HG03571 (cell line): ENCODE measurements at regions not wholly inside any gene's neighbourhood (a gene's known extent, or its start where the extent isn't known, plus 50 kb on each side); places are given as distances from the start of the nearest gene placed in this dataset.
"Not testable (repeated sequence)": the region's sequence is repeated elsewhere in the genome, so short reads cannot be mapped to it uniquely, and the experiment has no call there.

Source experiments
- ATAC-seq: cut with Tn5 transposase; IDR thresholded peaks from one replicate; pipeline ENCODE4 v1.9.1; 2021; ENCODE audit not compliant: unreplicated experiment

DNA sequence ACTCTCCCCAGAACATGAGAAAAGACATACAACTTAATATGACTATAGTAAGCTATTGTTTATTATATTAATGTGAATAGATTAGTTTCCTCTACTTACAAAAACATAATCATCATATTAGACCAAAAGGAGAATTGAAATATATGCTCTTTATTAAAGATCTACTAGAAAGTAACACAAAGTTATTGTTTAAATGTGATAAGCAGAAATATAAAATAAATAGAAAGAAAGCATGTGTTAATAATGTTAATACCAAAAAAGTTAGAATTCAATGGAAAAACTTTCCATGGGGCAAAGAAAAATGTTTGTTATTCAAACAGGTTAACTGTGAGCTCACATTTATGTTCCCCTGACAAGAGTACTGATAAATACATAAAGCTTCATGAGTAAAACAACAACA lies 421.4 kb upstream of the UBE2E3 start:
- no peak for ATAC-seq

GRCh38 chr2:180555391-180555965 lies 424.9 kb upstream of the UBE2E3 start:
- no peak for ATAC-seq

GRCh38 chr2:180554330-180554729 lies 426.1 kb upstream of the UBE2E3 start:
- no peak for ATAC-seq

GRCh38 chr2:180553094-180553715 lies 427.2 kb upstream of the UBE2E3 start:
- no peak for ATAC-seq

DNA sequence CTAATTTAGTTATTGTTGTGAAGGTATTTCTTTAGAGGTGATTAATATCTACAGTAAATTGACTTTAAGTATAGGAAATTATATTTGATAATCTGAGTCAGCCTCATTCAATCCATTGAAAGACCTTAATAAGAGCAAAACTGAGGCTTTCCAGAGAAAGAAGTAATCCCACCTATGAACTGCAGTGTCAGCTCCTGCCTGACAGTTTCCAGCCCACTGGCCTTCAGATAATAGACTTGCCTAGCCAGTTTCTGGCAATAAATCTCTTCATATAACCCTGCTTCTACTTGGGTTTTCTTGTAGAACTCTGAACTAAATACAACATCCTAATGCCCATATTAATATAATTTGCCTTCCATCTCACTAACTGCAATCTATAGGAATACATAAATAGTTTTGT lies 437.9 kb upstream of the UBE2E3 start:
- ATAC-seq, result no peak

DNA sequence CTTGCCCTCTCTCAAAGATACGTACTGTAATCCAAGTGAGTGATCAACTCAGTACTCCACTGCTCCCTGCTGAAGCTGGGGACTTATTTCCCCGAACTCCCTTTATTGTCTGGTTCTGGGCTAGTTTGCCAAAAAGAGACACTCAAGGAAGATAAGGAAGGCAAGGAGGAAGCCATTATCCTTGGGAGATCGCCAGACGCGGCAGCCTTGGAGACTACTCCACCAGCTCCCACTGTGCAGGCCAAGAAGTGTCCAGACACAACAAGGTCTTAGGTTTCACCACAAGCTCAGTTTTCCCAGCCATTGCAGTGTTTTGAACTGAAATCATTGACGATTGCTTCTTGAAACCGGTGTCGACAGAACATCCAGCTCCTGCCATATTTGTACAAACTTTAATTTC lies 439.6 kb upstream of the UBE2E3 start:
- ATAC-seq, result no peak

DNA sequence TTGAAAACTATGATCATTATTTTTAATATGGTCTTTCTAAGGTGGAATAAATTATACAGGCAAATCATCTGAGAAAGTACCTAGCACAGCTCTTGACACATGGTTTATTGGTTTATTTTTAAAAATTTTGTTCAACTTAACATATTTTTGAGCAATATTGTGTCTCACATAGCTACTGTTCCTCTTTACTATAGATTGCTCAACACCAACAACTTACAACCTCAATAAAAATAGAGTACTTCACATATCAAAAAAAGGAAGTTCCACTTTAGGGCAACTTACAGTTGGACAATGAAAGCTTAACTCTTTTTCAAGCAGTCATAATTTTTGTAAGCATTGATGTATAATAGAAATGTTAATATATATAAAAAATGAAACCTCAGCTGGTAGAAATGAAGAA lies 440.9 kb upstream of the UBE2E3 start:
- ATAC-seq, result no peak

DNA sequence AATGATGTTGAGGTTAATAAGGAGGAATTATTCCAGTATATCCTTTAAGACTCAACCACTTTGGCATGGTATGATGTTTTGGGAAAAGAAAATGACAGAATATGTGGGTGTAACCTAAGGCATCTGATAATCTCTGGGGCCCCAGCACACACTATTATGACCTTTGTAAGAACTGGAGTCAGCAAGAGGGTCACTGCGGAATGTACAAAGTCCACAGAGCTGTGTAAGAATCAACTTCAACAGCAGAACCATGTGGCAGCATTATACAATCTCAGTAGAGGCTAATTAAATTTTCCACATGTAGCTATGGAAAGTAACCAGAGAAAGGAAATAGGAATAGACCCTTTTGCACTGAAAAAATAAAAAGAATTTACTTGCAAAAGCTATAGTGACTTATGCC lies 445.1 kb upstream of the UBE2E3 start:
- ATAC-seq, result no peak

DNA sequence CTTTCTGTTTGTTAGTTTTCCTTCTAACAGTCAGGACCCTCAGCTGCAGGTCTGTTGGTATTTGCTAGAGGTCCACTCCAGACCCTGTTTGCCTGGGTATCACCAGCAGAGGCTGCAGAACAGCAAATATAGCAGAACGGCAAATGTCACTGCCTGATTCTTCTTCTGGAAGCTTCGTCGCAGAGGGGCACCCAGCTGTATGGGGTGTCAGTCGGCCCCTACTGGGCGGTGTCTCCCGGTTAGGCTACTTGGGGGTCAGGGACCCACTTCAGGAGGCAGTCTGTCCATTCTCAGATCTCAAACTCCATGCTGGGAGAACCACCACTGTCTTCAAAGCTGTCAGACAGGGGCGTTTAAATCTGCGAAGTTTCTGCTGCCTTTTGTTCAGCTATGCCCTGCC lies 448.6 kb upstream of the UBE2E3 start:
- ATAC-seq, result not testable (repeated sequence)

- ATAC-seq, result no peak
These were observed 455.9 kb upstream of the UBE2E3 start for GRCh38 chr2:180524499-180524898.

DNA sequence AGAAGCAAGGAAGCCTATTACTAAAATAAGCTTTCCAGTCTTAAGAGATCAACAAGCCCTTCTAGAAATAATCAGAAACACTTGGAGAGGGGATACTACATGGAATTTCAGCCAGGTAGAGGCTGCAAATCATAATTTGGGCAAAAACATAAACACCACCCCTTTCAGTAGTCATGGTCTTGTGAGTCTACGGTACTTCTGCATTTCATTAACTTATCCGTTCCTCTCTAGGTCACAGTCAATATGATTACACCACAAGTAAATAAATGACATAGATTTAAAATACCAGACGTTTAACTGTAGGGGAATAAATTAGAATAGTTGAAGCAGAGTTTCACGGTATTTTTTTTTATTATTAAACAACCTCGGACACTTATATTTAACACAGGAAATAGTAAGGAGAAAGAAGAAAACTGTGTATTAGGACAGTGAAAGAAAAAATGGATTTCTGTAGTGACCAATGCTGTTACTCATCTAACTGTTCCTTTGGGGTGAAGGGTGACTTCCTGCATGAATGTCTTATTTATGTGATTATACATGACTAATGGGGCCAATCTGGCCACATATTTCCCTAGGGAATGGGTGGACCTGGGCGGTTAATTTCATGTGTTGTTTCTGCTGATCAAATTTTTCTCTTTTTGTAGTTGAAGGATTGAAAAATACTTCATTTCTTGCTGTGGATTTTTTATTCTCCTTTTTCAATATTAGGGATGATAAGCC lies 456.6 kb upstream of the UBE2E3 start:
- no peak for ATAC-seq

DNA sequence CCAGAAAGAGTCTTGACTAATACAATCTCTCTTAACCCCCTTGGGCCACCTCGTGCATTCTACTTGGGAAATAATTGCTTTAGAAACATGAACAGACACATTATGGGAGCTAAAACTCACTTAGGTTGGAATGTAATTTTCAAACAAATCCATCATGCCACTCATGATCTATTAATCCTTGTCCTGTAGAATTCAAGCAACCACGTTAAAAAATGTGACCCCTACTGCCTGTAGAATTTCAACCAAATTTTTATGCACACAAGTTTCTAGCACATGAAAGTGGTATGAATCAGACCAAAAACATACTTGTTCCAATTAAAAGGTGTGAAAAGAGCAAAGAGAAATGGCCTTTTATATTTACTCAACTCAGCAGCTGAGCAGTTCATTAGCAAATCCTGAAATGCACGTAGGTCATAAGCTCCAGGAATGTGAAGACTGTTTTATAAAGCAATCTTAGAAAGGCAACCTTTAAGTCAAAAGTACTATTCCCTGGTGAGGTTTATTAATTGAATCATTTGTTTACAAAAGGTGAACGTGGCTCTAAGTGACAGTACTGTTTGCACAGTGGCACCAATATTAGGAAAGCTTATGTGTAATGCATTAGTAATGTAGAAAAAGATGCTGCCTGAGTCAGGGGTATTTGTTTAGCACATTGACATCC lies 459.4 kb upstream of the UBE2E3 start:
- ATAC-seq, result no peak

DNA sequence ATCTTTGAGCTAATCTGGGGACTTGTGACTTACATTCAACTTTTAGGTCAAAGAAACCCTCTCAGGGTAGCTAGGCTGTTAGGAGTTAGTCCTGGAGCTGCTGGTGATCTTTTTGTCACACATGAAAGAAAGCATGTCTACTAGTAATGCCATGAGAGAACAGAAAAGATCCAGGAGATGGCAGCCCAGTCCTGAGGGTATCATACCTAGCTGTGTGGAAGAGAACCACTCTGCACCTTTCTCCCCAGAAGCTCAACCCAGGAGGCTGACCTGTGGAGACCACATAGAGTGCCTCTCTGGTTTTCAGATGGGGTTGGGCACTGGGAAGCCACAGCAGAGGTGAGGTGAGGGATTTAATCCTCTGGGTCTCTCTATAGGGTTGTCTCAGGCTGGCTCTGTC lies 460.2 kb upstream of the UBE2E3 start:
- ATAC-seq, result no peak

DNA sequence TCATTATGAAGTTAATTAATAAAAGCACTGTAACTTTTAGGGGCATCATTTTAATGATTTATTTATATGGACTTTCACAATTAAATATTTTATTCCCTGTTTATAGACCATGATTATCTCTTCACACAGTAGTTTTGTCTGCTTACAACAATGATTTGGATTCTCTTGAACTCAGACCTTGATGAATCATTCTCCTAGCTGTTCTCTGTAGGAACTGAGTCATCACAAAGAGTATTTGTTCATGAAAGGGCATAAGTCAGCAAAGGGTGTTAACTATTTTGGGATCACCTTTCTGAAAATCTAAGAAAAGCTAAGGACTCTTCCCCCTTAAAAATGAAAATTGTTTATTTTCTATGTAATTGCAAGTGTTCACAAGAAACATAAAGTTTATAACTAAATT lies 461.1 kb upstream of the UBE2E3 start:
- no peak for ATAC-seq

GRCh38 chr2:180516232-180516631 lies 464.2 kb upstream of the UBE2E3 start:
- ATAC-seq, result no peak

DNA sequence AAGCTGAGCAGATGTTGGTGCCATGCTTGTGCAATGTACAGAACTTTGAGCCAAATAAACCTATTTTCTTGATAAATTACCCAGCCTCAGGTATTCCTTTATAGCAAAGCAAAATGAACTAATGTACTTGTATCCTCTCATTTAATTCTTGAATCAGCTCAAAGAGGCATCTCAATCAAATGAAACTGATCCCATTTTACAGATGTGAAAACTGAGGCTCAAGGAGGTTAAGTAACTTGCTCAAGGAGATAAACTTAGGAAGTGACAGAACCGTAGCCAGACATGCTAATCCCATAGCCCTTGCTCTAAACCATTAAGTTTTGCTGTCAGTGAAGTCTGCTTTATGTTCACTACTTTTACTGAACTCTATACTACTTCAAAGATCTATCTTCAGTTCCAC lies 467.0 kb upstream of the UBE2E3 start:
- ATAC-seq, result no peak

DNA sequence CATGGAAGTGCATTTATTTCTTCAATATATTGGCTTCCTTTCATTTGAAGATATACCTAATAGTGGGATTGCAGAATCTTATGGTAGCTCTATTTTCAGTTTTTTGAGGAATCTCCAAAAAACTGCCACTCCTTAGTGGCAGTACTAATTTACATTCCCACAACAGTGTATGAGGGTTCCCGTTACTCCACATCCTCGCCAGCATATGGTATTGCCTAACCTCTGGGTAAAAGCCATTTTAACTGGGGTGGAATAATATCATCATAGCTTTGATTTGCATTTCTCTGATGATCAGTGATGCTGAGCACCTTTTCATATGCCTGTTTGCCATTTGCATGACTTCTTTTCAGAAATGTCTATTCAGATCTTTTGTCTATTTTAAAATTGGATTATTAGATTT lies 471.9 kb upstream of the UBE2E3 start:
- ATAC-seq, result no peak

- ATAC-seq, result no peak
These were observed 473.4 kb upstream of the UBE2E3 start for GRCh38 chr2:180507028-180507427.

DNA sequence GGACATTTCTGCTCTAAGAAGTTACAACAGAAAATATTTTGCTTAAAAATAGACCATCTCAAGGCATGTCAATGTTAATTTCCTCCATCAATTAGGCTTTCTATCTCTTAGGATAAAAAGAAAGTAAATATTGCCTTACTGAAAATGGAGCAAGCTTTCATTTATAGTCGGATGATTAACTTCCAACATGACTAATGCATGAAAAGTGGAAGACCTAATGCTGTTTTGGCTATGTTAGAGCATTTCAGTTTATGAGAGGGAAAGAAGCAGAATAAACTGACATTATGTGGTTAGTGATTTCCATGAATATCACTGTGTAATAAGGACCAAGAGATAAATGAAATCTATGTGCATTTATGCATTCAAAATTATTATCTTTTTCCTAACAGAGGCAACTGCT lies 475.2 kb upstream of the UBE2E3 start:
- ATAC-seq, result no peak

DNA sequence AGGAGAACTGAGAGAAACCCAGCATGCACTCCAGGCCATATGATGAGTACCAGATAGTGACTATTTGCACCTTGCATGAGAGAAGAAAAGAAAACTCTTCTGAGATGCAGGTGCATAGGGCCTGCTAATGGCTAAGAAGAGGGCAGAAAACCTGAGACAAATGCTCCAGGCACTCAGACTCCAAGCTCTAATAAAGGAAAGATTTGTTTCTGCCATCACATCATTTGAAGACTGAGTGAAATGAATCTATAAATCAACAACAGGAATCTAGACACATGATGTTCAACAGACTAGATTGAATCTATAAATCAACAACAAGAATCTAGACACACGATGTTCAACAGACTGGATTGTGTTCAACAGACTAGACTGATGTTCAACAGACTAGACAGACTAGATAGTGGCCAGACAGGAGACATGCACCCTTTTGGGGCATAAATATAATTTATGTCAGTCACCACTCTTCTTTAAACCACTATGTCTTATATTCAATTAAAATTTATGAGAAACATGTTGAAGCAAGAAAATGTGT lies 482.7 kb upstream of the UBE2E3 start:
- ATAC-seq, result no peak

DNA sequence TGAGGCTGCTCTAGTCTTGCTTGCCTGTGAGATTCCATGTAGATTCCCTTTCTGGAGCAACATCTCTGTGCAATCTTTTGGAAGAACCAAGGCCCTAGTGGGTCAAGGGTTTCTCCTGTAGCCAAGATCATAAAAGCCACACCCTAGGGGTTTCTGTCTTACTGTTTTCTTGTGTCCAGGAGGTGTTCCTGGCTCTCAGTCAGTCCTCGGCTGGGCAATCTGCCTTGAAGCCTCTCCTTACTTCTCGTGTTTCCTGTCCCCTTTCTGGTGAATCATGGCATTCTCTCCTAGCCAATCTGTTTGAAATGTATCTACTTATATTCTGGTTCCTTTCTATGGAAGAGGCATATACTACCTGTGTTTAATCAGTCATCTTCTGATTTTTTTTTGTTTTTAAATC lies 484.8 kb upstream of the UBE2E3 start:
- ATAC-seq, result no peak

GRCh38 chr2:180494286-180494685 lies 486.1 kb upstream of the UBE2E3 start:
- no peak for ATAC-seq
